PC-3 (cell line): ENCODE measurements at regions not wholly inside any gene's neighbourhood (a gene's known extent, or its start where the extent isn't known, plus 50 kb on each side); places are given as distances from the start of the nearest gene placed in this dataset.

Experiments
- ATAC-seq: fragments of 200-7000 bp; cut with Tn5 transposase; 2 replicates; pipeline ENCODE4 v1.9.1; 2020; ENCODE audit warnings: mild to moderate bottlenecking, moderate library complexity
- BruUV-seq: library from RNA; stranded (reverse); fragments of 400-500 nt; replicated peaks from 2 replicates; lab custom pipeline; 2021; lab: Mats Ljungman, UMichigan
- CTCF ChIA-PET: fragments of 300-600 bp; sonication (Branson Sonifier 250); formaldehyde crosslinking; loops from one replicate; lab custom pipeline; 2022; ENCODE audit warnings: antibody characterized with exemption; lab: Charles Lee
- POLR2A ChIA-PET: fragments of 300-600 bp; sonication (Branson Sonifier 250); formaldehyde crosslinking; loops from one replicate; lab custom pipeline; 2022; ENCODE audit warnings: antibody characterized with exemption; ENCODE audit not compliant: unreplicated experiment; lab: Charles Lee
- DNase-seq: peaks from one replicate; pipeline ENCODE4 v3.0.0-alpha.2; 2015
- H2AFZ ChIP-seq: fragments of 300-600 bp; sonication (generic); 2 replicates; pipeline ENCODE4 v1.6.0; 2016; ENCODE audit warnings: antibody characterized with exemption, low read length
- H3F3A ChIP-seq: fragments of 300-600 bp; sonication (generic); one replicate; pipeline ENCODE4 v1.6.0; 2017; ENCODE audit warnings: antibody characterized with exemption, low read length, control low read depth, mild to moderate bottlenecking; ENCODE audit not compliant: unreplicated experiment
- H3K27ac ChIP-seq: fragments of 300-600 bp; sonication (generic); 2 replicates; pipeline ENCODE4 v1.5.1; 2016; ENCODE audit warnings: mild to moderate bottlenecking, low read length
- H3K27me3 ChIP-seq: fragments of 300-600 bp; sonication (generic); 2 replicates; pipeline ENCODE4 v1.6.1; 2016; ENCODE audit warnings: low read length, mixed read lengths
- H3K36me3 ChIP-seq: fragments of 300-600 bp; sonication (generic); 2 replicates; pipeline ENCODE4 v1.6.1; 2016; ENCODE audit warnings: low read depth, mixed run types, low read length, mixed read lengths
- H3K4me1 ChIP-seq: fragments of 300-600 bp; sonication (generic); 2 replicates; pipeline ENCODE4 v1.5.1; 2016; ENCODE audit warnings: low read length; ENCODE audit not compliant: insufficient read depth
- H3K4me2 ChIP-seq: fragments of 300-600 bp; sonication (generic); 2 replicates; pipeline ENCODE4 v1.6.0; 2016; ENCODE audit warnings: low read length
- H3K4me3 ChIP-seq: fragments of 300-600 bp; sonication (generic); 2 replicates; pipeline ENCODE4 v1.5.1; 2016; ENCODE audit warnings: mild to moderate bottlenecking, low read length, mixed read lengths
- H3K79me2 ChIP-seq: fragments of 300-600 bp; sonication (generic); 2 replicates; pipeline ENCODE4 v1.6.1; 2017; ENCODE audit warnings: low read length, mixed read lengths
- H3K9ac ChIP-seq: fragments of 300-600 bp; sonication (generic); 2 replicates; pipeline ENCODE4 v1.6.0; 2016; ENCODE audit warnings: mild to moderate bottlenecking, low read length
- H3K9me2 ChIP-seq: fragments of 300-600 bp; sonication (generic); replicated peaks from 2 replicates; pipeline ENCODE4 v1.6.1; 2016; ENCODE audit warnings: mixed run types, low read length, mixed read lengths
- H3K9me3 ChIP-seq: fragments of 300-600 bp; sonication (generic); 2 replicates; pipeline ENCODE4 v1.6.1; 2016; ENCODE audit warnings: low read length, mixed read lengths
- H4K20me1 ChIP-seq: fragments of 300-600 bp; sonication (generic); 2 replicates; pipeline ENCODE4 v1.6.1; 2016; ENCODE audit warnings: low read length, mixed read lengths
- CTCF ChIP-seq: fragments of 300-600 bp; sonication (generic); conservative IDR thresholded peaks from 2 replicates; pipeline ENCODE4 v1.5.1; 2017; ENCODE audit warnings: antibody characterized with exemption, low read depth, mild to moderate bottlenecking, low read length
- EZH2 ChIP-seq: fragments of 300-600 bp; sonication (generic); IDR thresholded peaks from one replicate; pipeline ENCODE4 v1.6.1; 2017; ENCODE audit warnings: antibody characterized with exemption, mild to moderate bottlenecking, low read length; ENCODE audit not compliant: unreplicated experiment
- EZH2phosphoT487 ChIP-seq: fragments of 300-600 bp; sonication (generic); IDR thresholded peaks from 2 replicates; pipeline ENCODE4 v1.6.1; 2018; ENCODE audit warnings: mild to moderate bottlenecking, antibody characterized with exemption, low read length, borderline replicate concordance
- intact Hi-C: fragments of 100-400 bp; cut with micrococcal nuclease; formaldehyde crosslinking; loops from 2 replicates; pipeline ENCODE4 v1.9.0; 2023

GRCh38 chr12:130102266-130102665 lies 60.0 kb upstream of the FZD10 start:
- Histone ChIP-seq H3K9ac (no peak overlapping the region), H3K79me2 (no peaks in the 10 kb centered on the region), H2AFZ (no peak overlapping the region), H3K27me3 (peaks cover 29% of the 10 kb centered on the region), H3K36me3 (no peaks in the 10 kb centered on the region), H3K27ac (no peak overlapping the region), H4K20me1 (no peaks in the 10 kb centered on the region), H3F3A (no peaks in the 10 kb centered on the region), H3K4me1 (no peaks in the 10 kb centered on the region), H3K9me2 (no peaks in the 10 kb centered on the region), H3K9me3 (no peaks in the 10 kb centered on the region), H3K4me3 (no peak overlapping the region), H3K4me2 (no peak overlapping the region)
- no peak for DNase-seq
- ChIA-PET CTCF (no interaction called here), POLR2A (no interaction called here)
- no peak for ATAC-seq
- BruUV-seq, result no TSS peak
- TF ChIP-seq EZH2phosphoT487 (no peak), EZH2 (no peak), CTCF (no peak)
- intact Hi-C loops, result no loop called here

GRCh38 chr12:130104571-130105106 lies 57.6 kb upstream of the FZD10 start:
- H3K27me3 ChIP-seq, result peaks cover 29% of the 10 kb centered on the region
- TF ChIP-seq EZH2phosphoT487 (no peak), EZH2 (no peak), CTCF (no peak)
- H2AFZ ChIP-seq, result no peak overlapping the region
- no peaks in the 10 kb centered on the region for H3K36me3 ChIP-seq
- H3K4me2 ChIP-seq, result no peak overlapping the region
- ATAC-seq (no peak), DNase-seq (no peak)
- no peak overlapping the region for H3K4me3 ChIP-seq
- H3F3A ChIP-seq, result no peaks in the 10 kb centered on the region
- no peaks in the 10 kb centered on the region for H4K20me1 ChIP-seq
- no peak overlapping the region for H3K27ac ChIP-seq
- BruUV-seq, result no TSS peak
- intact Hi-C loops, result no loop called here
- no peaks in the 10 kb centered on the region for H3K79me2 ChIP-seq
- H3K9me2 ChIP-seq, result no peaks in the 10 kb centered on the region
- ChIA-PET POLR2A (no interaction called here), CTCF (no interaction called here)
- no peaks in the 10 kb centered on the region for H3K4me1 ChIP-seq
- no peak overlapping the region for H3K9ac ChIP-seq
- H3K9me3 ChIP-seq, result no peaks in the 10 kb centered on the region

GRCh38 chr12:130109062-130109945 lies 53.0 kb upstream of the FZD10 start:
- Histone ChIP-seq H4K20me1 (no peaks in the 10 kb centered on the region), H3K27ac (no peak overlapping the region), H3F3A (no peaks in the 10 kb centered on the region), H3K4me3 (no peak overlapping the region), H3K79me2 (no peaks in the 10 kb centered on the region), H3K4me1 (no peaks in the 10 kb centered on the region), H2AFZ (no peak overlapping the region), H3K9ac (no peak overlapping the region), H3K27me3 (peaks cover 37% of the 10 kb centered on the region), H3K36me3 (no peaks in the 10 kb centered on the region), H3K9me2 (no peaks in the 10 kb centered on the region), H3K9me3 (0 out of 2 replicates have a peak, but pooled peaks cover 4% of the 10 kb centered on the region), H3K4me2 (no peak overlapping the region)
- ATAC-seq (no peak), DNase-seq (no peak)
- ChIA-PET CTCF (no interaction called here), POLR2A (no interaction called here)
- TF ChIP-seq EZH2phosphoT487 (no peak), EZH2 (no peak)
- BruUV-seq, result no TSS peak
- intact Hi-C loops, result no loop called here
